ENCODE measurements at regions not wholly inside any gene's neighbourhood (a gene's known extent, or its start where the extent isn't known, plus 50 kb on each side); places are given as distances from the start of the nearest gene placed in this dataset.

DNA sequence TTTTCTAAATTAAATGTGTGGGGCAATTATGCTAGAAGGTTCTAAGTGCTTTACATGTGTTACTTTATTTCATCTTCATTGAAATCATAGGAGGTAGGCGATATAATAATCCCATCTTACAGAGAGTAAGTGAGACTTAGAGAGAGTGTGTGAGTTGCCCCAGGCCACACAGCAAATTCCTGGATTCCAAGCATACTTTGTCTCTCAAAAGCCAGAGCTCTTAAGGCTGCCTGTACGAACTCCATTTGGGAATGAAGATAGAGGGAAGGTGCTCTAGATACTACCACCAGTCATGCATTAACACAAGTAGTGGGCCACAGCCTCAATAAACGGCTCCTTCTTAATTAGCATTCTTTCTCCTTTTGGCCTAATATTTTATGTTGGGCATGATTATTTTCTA is 170.1 kb downstream of the SIPA1L2 start:
- TF ChIP-seq, protein P1, sequence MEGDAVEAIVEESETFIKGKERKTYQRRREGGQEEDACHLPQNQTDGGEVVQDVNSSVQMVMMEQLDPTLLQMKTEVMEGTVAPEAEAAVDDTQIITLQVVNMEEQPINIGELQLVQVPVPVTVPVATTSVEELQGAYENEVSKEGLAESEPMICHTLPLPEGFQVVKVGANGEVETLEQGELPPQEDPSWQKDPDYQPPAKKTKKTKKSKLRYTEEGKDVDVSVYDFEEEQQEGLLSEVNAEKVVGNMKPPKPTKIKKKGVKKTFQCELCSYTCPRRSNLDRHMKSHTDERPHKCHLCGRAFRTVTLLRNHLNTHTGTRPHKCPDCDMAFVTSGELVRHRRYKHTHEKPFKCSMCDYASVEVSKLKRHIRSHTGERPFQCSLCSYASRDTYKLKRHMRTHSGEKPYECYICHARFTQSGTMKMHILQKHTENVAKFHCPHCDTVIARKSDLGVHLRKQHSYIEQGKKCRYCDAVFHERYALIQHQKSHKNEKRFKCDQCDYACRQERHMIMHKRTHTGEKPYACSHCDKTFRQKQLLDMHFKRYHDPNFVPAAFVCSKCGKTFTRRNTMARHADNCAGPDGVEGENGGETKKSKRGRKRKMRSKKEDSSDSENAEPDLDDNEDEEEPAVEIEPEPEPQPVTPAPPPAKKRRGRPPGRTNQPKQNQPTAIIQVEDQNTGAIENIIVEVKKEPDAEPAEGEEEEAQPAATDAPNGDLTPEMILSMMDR (conservative IDR thresholded peaks at IDR 0.05; ENCODE audit: low read depth, low read length): no peak
- TF ChIP-seq EZH2 (IDR thresholded peaks at IDR 0.05; ENCODE audit: borderline replicate concordance, low read depth, low read length, poor library complexity, severe bottlenecking): no peak
